Ishikawa (cell line): ENCODE measurements at regions not wholly inside any gene's neighbourhood (a gene's known extent, or its start where the extent isn't known, plus 50 kb on each side); places are given as distances from the start of the nearest gene placed in this dataset.

Experiments
- CEBPB ChIP-seq: IDR thresholded peaks from 2 replicates; pipeline ENCODE4 v1.6.1; 2012
- EGR1 ChIP-seq: IDR thresholded peaks from 2 replicates; pipeline ENCODE4 v1.6.1; 2012
- EP300 ChIP-seq: IDR thresholded peaks from 2 replicates; pipeline ENCODE4 v1.6.1; 2012; ENCODE audit warnings: borderline replicate concordance
- FOXM1 ChIP-seq: IDR thresholded peaks from 2 replicates; pipeline ENCODE4 v1.6.1; 2012; ENCODE audit warnings: low read depth, borderline replicate concordance
- RAD21 ChIP-seq: IDR thresholded peaks from 2 replicates; pipeline ENCODE4 v1.6.1; 2012; ENCODE audit warnings: low read depth
- TEAD4 ChIP-seq: IDR thresholded peaks from 2 replicates; pipeline ENCODE4 v1.6.1; 2012
- YY1 ChIP-seq: IDR thresholded peaks from 2 replicates; pipeline ENCODE4 v1.6.1; 2012; ENCODE audit warnings: low read depth
- ZBTB7A ChIP-seq: IDR thresholded peaks from 2 replicates; pipeline ENCODE4 v1.6.1; 2012; ENCODE audit warnings: low read depth

DNA sequence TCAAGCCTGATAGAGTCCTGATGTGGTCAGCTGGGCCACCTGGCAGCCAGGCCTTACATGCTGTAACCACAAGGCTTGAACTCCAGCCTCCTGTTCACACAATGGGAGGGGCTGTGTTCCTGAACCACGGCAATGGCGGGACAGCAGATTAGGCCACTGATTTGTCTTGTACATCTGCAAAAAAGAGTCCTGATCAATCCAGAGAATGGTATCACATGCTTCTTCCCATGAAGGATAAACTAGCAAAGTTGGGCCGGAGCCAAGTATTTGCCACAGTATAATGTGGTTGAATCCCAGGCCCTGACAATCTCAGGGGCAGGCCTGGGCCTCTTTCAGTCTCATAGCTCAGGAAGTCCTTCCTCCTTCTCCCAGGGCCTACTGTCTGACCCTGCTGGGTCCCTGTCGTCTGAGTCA lies 2182.5 kb upstream of the AGA start:
- TF ChIP-seq EGR1 (no peak), ZBTB7A (no peak), TEAD4 (no peak), FOXM1 (no peak), EP300 (no peak), CEBPB (no peak), YY1 (no peak), RAD21 (no peak)
